ENCODE measurements at regions not wholly inside any gene's neighbourhood (a gene's known extent, or its start where the extent isn't known, plus 50 kb on each side); places are given as distances from the start of the nearest gene placed in this dataset.
A peak's percentile ranks its signal among the peaks of the same experiment; 100 is the strongest.

DNA sequence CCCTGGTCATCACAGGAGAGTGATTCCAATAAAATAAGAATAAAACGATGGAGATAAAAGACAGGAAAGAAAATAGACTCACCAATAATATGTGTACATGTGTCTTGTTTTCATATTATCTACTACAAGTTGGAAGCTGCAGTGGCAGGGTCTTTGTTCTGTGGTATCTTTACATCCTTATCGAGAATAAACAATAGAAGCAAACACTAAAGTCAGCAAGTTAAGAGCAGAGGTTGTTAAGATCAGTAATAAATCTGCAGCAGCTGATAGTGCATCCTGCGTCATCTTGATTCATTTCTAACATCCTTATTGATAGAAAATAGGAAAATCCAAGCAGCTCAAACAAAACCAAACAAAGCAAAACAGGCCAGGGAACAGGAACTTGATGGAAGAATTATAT is 107.4 kb downstream of the RPS29 start:
- no peak overlapping the region for H3K9ac ChIP-seq (ENCODE audit: low read length)
- no peak for TF ChIP-seq EZH2 (IDR thresholded peaks at IDR 0.05; ENCODE audit: borderline replicate concordance, low read length)
- TF ChIP-seq, protein P1, sequence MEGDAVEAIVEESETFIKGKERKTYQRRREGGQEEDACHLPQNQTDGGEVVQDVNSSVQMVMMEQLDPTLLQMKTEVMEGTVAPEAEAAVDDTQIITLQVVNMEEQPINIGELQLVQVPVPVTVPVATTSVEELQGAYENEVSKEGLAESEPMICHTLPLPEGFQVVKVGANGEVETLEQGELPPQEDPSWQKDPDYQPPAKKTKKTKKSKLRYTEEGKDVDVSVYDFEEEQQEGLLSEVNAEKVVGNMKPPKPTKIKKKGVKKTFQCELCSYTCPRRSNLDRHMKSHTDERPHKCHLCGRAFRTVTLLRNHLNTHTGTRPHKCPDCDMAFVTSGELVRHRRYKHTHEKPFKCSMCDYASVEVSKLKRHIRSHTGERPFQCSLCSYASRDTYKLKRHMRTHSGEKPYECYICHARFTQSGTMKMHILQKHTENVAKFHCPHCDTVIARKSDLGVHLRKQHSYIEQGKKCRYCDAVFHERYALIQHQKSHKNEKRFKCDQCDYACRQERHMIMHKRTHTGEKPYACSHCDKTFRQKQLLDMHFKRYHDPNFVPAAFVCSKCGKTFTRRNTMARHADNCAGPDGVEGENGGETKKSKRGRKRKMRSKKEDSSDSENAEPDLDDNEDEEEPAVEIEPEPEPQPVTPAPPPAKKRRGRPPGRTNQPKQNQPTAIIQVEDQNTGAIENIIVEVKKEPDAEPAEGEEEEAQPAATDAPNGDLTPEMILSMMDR (IDR thresholded peaks at IDR 0.05; ENCODE audit: low read length): no peak
- no peaks in the 10 kb centered on the region for H3K9me3 ChIP-seq (ENCODE audit: low read length)
- no peaks in the 10 kb centered on the region for H3F3A ChIP-seq (ENCODE audit: insufficient read depth, low read length)
- H2AFZ ChIP-seq (ENCODE audit: low read length): no peak overlapping the region
- no peaks in the 10 kb centered on the region for H3K4me1 ChIP-seq (ENCODE audit: insufficient read depth, low read length, severe bottlenecking)
- H3K4me3 ChIP-seq (ENCODE audit: low read depth, low read length, poor library complexity, severe bottlenecking): no peak overlapping the region
- H3K36me3 ChIP-seq (ENCODE audit: insufficient read depth, low read length): no peaks in the 10 kb centered on the region
- H3K79me2 ChIP-seq (ENCODE audit: insufficient read depth, low read length): no peaks in the 10 kb centered on the region
- H4K20me1 ChIP-seq (ENCODE audit: insufficient read depth, low read length): no peaks in the 10 kb centered on the region
- no peak overlapping the region for H3K4me2 ChIP-seq (ENCODE audit: low read length)
- H3K9me2 ChIP-seq (ENCODE audit: low read depth, low read length): no peaks in the 10 kb centered on the region
- no peak overlapping the region for H3K27ac ChIP-seq (ENCODE audit: low read depth, low read length, poor library complexity, severe bottlenecking)
- no peaks in the 10 kb centered on the region for H3K27me3 ChIP-seq (ENCODE audit: insufficient read depth, low read length)

DNA sequence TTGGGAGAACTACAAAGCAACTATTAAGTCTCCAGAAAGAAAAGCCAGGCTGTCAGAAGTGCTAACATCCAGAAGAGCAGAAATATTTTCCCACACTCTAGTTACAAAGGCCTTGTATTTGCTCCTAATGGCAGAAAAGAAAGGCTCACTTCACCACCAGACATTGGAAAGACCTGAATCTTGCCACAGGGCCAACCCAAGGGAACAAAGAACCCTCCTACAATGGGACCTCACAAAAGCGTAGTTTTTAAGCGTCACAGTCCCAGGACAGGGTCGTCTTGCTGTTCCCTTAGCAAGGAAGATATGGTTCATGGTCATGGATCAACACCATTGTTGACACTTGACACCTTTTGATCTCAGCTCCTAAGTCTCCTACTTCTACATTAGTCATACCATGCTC is 119.1 kb downstream of the RPS29 start:
- Histone ChIP-seq H3K4me2 (ENCODE audit: low read length) (no peak overlapping the region), H4K20me1 (ENCODE audit: insufficient read depth, low read length) (no peaks in the 10 kb centered on the region), H3K9ac (ENCODE audit: low read length) (no peak overlapping the region), H3K27ac (ENCODE audit: low read depth, low read length, poor library complexity, severe bottlenecking) (no peak overlapping the region), H3K4me3 (ENCODE audit: low read depth, low read length, poor library complexity, severe bottlenecking) (no peak overlapping the region), H3K27me3 (ENCODE audit: insufficient read depth, low read length) (no peaks in the 10 kb centered on the region; the same call in 1 of the 2 replicates), H3K79me2 (ENCODE audit: insufficient read depth, low read length) (no peaks in the 10 kb centered on the region), H3F3A (ENCODE audit: insufficient read depth, low read length) (no peaks in the 10 kb centered on the region), H3K36me3 (ENCODE audit: insufficient read depth, low read length) (no peaks in the 10 kb centered on the region), H3K9me2 (ENCODE audit: low read depth, low read length) (no peaks in the 10 kb centered on the region), H3K4me1 (ENCODE audit: insufficient read depth, low read length, severe bottlenecking) (no peaks in the 10 kb centered on the region), H2AFZ (ENCODE audit: low read length) (no peak overlapping the region), H3K9me3 (ENCODE audit: low read length) (no peaks in the 10 kb centered on the region)
- no peak for TF ChIP-seq EZH2 (IDR thresholded peaks at IDR 0.05; ENCODE audit: borderline replicate concordance, low read length)
- TF ChIP-seq, protein P1 (IDR thresholded peaks at IDR 0.05; ENCODE audit: low read length): no peak

DNA sequence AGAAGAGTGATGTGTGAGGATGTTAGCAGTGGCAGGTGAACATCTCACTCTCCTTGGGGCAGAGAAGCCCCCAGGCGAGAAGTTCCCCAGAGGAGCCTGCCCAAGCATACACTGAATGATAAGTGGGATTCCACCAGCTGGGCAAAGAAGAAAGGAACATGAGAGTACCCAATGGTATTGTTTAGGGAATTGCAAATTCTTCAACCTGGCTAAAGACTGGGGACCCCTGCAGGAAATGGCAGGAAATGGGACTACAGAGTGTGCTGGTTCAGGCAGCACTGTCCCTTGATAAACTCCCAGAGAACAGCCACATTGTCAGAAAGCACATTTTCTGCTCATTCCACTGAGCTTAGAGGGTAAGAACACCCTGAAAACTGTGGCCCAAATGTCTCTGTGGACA is 121.3 kb downstream of the RPS29 start:
- no peak overlapping the region for H2AFZ ChIP-seq (ENCODE audit: low read length)
- H4K20me1 ChIP-seq (ENCODE audit: insufficient read depth, low read length): no peaks in the 10 kb centered on the region
- no peaks in the 10 kb centered on the region for H3K4me1 ChIP-seq (ENCODE audit: insufficient read depth, low read length, severe bottlenecking)
- no peak overlapping the region for H3K4me2 ChIP-seq (ENCODE audit: low read length)
- no peaks in the 10 kb centered on the region for H3K9me3 ChIP-seq (ENCODE audit: low read length)
- H3K9ac ChIP-seq (ENCODE audit: low read length): no peak overlapping the region
- no peaks in the 10 kb centered on the region; the same call in 1 of the 2 replicates for H3K27me3 ChIP-seq (ENCODE audit: insufficient read depth, low read length)
- no peaks in the 10 kb centered on the region for H3K79me2 ChIP-seq (ENCODE audit: insufficient read depth, low read length)
- H3K27ac ChIP-seq (ENCODE audit: low read depth, low read length, poor library complexity, severe bottlenecking): no peak overlapping the region
- no peaks in the 10 kb centered on the region for H3K9me2 ChIP-seq (ENCODE audit: low read depth, low read length)
- no peaks in the 10 kb centered on the region for H3K36me3 ChIP-seq (ENCODE audit: insufficient read depth, low read length)
- H3K4me3 ChIP-seq (ENCODE audit: low read depth, low read length, poor library complexity, severe bottlenecking): no peak overlapping the region
- TF ChIP-seq EZH2 (IDR thresholded peaks at IDR 0.05; ENCODE audit: borderline replicate concordance, low read length): no peak
- TF ChIP-seq, protein P1 (IDR thresholded peaks at IDR 0.05; ENCODE audit: low read length): peak; percentile 13; the same call in 1 of the 2 replicates
- H3F3A ChIP-seq (ENCODE audit: insufficient read depth, low read length): no peaks in the 10 kb centered on the region
